ENCODE measurements at regions not wholly inside any gene's neighbourhood (a gene's known extent, or its start where the extent isn't known, plus 50 kb on each side); places are given as distances from the start of the nearest gene placed in this dataset.

DNA sequence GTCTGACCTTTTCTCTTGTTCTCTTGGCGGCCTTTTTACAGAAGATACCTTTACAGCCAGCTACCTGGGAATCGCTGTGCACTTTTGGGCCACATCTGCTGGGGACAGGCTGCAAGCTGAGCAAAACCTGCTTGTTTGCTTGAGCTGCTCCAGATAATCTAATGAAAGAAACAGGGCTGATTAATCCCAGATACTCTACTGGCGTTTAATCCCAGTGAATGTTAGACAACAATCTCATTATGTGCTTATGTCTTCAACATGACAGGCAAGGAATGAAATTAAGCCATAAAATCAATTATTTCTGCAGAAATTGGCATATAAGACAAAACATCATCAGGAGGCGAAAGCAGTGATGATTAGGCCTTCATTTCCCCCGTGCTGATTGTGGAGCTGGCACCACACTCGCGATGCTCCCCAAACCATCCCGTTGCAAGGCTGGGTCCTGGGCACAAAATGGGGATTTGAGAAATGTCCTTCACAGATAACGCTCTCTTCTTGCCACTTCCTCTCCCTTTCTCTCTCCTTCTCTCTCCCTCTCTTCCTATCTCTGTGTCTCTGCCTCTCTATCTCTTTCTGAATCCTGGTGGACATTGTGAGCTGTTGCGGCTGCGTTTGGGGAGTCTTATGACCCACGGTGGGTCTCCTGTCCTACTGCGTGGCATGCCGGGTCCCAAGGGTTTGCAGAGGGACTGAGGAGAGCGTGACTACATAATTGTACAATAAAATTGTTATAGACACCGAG is 1053.8 kb downstream of the TBC1D22A start:
- RAD21 ChIA-PET (ENCODE audit: low non-redundant PET in 1 of 2, low total read pairs in 2 of 2, uncharacterized antibody in 2 of 2, unreplicated experiment in 2 of 2): no interaction called here
- no peaks in the 10 kb centered on the region for H3K27me3 ChIP-seq (ENCODE audit: insufficient read depth, low read length)
- intact Hi-C loops (cut with micrococcal nuclease): no loop called here
- TF ChIP-seq ZFX (IDR thresholded peaks at IDR 0.05) (no peak), EGR1 (IDR thresholded peaks at IDR 0.05; ENCODE audit: low read depth) (no peak), SRF (IDR thresholded peaks at IDR 0.05; ENCODE audit: low read depth) (no peak), TCF7L2 (IDR thresholded peaks at IDR 0.05; ENCODE audit: borderline replicate concordance, extremely low read depth, insufficient read depth, insufficient read length) (no peak), YY1 (IDR thresholded peaks at IDR 0.05; ENCODE audit: extremely low read depth, insufficient replicate concordance, low read depth, low read length) (no peak), POLR2AphosphoS5 (IDR thresholded peaks at IDR 0.05; ENCODE audit: low read depth, low read length) (no peak), SIN3A (IDR thresholded peaks at IDR 0.05; ENCODE audit: low read depth) (no peak), ELF1 (IDR thresholded peaks at IDR 0.05; ENCODE audit: borderline replicate concordance, low read depth) (no peak), JUND (IDR thresholded peaks at IDR 0.05) (no peak), CEBPB (IDR thresholded peaks at IDR 0.05; ENCODE audit: low read depth) (no peak)
- TF ChIP-seq, protein P1, sequence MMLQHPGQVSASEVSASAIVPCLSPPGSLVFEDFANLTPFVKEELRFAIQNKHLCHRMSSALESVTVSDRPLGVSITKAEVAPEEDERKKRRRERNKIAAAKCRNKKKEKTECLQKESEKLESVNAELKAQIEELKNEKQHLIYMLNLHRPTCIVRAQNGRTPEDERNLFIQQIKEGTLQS (IDR thresholded peaks at IDR 0.05): no peak
- TF ChIP-seq, protein P2, sequence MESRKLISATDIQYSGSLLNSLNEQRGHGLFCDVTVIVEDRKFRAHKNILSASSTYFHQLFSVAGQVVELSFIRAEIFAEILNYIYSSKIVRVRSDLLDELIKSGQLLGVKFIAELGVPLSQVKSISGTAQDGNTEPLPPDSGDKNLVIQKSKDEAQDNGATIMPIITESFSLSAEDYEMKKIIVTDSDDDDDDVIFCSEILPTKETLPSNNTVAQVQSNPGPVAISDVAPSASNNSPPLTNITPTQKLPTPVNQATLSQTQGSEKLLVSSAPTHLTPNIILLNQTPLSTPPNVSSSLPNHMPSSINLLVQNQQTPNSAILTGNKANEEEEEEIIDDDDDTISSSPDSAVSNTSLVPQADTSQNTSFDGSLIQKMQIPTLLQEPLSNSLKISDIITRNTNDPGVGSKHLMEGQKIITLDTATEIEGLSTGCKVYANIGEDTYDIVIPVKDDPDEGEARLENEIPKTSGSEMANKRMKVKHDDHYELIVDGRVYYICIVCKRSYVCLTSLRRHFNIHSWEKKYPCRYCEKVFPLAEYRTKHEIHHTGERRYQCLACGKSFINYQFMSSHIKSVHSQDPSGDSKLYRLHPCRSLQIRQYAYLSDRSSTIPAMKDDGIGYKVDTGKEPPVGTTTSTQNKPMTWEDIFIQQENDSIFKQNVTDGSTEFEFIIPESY (IDR thresholded peaks at IDR 0.05; ENCODE audit: extremely low read depth, insufficient replicate concordance, low read length): no peak
- POLR2A ChIA-PET: no interaction called here
- CTCF ChIA-PET: no interaction called here
- H2AFZ ChIP-seq (ENCODE audit: low read depth, low read length, poor library complexity, severe bottlenecking): no peak overlapping the region
- H3K9me2 ChIP-seq (ENCODE audit: insufficient read depth): no peaks in the 10 kb centered on the region
- peaks cover 0 to 8% of the 10 kb centered on the region in 2 experiments; a peak in 1 of 4 replicates for H3K9me3 ChIP-seq (ENCODE audit: control insufficient read depth in 1 of 2, insufficient read depth in 1 of 2, low read depth in 1 of 2, low read length in 2 of 2)
- no peaks in the 10 kb centered on the region for H3K79me2 ChIP-seq (ENCODE audit: insufficient read depth, low read length)
- DNase-seq (ENCODE audit: low read depth, low spot score) (no peak), ATAC-seq (no peak)
- no peak overlapping the region for H3K4me2 ChIP-seq (ENCODE audit: low read length)
- no peaks in the 10 kb centered on the region for H3K36me3 ChIP-seq (ENCODE audit: control insufficient read depth in 1 of 2, insufficient read depth in 2 of 2, low read length in 2 of 2)
- H3K4me1 ChIP-seq (ENCODE audit: control insufficient read depth in 1 of 2, insufficient read depth in 2 of 2, low read length in 2 of 2): no peaks in the 10 kb centered on the region
- H4K20me1 ChIP-seq (ENCODE audit: insufficient read depth): no peaks in the 10 kb centered on the region
- no peak overlapping the region for H3K4me3 ChIP-seq (replicated peaks in 1 of 2; ENCODE audit: low read depth in 1 of 2, low read length in 2 of 2)
- no peak overlapping the region for H3K9ac ChIP-seq (ENCODE audit: low read length)
- H3K27ac ChIP-seq (ENCODE audit: low read depth, low read length): no peak overlapping the region
- BruUV-seq (replicated peaks): no TSS peak
